VCaP (cell line): ENCODE measurements at regions not wholly inside any gene's neighbourhood (a gene's known extent, or its start where the extent isn't known, plus 50 kb on each side); places are given as distances from the start of the nearest gene placed in this dataset.

ENCODE experiments used
- H3K27ac ChIP-seq: fragments of 450-650 bp; 2 replicates; pipeline ENCODE4 v1.5.1; 2017
- TF ChIP-seq, protein P1 (sequence below): fragments of 450-650 bp; conservative IDR thresholded peaks from 2 replicates; pipeline ENCODE4 v1.5.1; 2017; ENCODE audit warnings: mild to moderate bottlenecking, moderate library complexity

DNA sequence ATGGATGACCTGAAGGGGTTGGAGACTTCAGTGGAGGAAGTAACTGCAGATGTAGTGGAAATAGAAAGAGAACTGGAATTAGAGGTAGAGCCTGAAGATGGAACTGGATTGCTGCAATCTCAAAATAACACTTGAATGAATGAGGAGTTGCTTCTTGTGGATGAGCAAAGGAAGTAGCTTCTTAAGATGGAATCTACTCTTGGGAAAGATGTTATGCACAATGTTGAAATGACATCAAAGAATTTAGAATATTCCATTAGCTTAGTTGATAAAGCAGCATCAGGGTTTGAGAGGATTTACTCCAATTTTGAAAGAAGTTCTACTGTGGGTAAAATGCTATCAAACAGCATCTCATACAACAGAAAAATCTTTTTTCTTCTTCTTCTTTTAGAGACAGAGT, 186.4 kb upstream of the PRKD1 start:
- H3K27ac ChIP-seq, result no peak overlapping the region
- TF ChIP-seq, protein P1, sequence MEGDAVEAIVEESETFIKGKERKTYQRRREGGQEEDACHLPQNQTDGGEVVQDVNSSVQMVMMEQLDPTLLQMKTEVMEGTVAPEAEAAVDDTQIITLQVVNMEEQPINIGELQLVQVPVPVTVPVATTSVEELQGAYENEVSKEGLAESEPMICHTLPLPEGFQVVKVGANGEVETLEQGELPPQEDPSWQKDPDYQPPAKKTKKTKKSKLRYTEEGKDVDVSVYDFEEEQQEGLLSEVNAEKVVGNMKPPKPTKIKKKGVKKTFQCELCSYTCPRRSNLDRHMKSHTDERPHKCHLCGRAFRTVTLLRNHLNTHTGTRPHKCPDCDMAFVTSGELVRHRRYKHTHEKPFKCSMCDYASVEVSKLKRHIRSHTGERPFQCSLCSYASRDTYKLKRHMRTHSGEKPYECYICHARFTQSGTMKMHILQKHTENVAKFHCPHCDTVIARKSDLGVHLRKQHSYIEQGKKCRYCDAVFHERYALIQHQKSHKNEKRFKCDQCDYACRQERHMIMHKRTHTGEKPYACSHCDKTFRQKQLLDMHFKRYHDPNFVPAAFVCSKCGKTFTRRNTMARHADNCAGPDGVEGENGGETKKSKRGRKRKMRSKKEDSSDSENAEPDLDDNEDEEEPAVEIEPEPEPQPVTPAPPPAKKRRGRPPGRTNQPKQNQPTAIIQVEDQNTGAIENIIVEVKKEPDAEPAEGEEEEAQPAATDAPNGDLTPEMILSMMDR, result no peak

- no peak overlapping the region for H3K27ac ChIP-seq
- TF ChIP-seq, protein P1, result no peak
These were observed 188.1 kb upstream of the PRKD1 start for GRCh38 chr14:30115756-30116155.

GRCh38 chr14:30118992-30119640, 191.5 kb upstream of the PRKD1 start:
- no peak overlapping the region for H3K27ac ChIP-seq
- TF ChIP-seq, protein P1, result no peak

DNA sequence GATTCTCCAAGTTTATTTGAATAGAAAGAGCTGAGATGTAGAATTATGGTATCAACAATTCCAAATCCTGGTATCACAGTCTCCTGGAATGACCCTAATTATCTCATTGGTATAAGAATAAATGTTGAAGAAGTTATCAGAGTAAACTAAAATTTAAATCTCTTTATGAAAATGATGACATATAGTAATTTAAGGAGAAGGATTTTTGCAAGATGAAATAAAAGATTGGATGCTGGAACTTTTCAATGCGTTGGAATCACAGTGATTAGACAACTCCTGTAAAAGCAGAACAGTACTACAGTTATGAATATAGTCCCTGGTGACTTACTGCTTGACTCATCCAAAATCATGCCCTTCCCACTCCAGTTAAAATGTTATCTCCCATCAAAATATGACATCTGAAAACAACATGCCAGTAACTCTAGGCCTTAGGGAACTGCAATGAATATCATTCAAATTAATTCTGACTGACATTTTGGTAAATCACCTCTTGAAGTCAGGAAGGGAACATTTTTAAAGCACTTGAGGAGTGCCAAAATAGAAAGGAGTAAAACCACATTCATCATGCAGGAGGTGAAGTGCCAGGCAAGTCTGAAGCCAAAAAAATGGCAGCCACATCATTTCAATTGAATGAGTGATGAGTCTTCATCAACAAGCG, 197.8 kb upstream of the PRKD1 start:
- TF ChIP-seq, protein P1, result no peak
- H3K27ac ChIP-seq, result no peak overlapping the region

- H3K27ac ChIP-seq, result no peak overlapping the region
- TF ChIP-seq, protein P1, result no peak
These were observed 202.2 kb upstream of the PRKD1 start for GRCh38 chr14:30129807-30130206.

- H3K27ac ChIP-seq, result no peak overlapping the region
- TF ChIP-seq, protein P1, result no peak
These were observed 204.0 kb upstream of the PRKD1 start for GRCh38 chr14:30131581-30132097.

DNA sequence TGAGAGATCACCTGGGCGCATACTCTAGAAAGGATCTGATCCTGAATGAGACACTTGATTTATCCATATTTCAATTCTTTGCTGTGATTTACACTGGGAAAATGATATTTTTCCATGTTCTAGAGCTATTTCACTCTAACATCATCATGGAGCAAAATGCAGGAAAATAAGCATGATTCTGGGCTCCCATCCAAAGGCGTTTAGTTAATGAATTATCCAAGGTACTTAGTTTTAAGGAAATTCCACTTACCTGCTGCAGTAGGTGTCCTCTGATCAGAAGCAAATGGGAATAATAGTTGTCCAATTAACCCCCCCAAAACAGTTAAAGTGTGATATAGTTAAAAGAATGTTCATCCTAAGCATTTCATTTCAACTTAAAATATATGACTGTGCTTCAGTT, 204.5 kb upstream of the PRKD1 start:
- no peak overlapping the region for H3K27ac ChIP-seq
- TF ChIP-seq, protein P1, result no peak
